Loucy (cell line): ENCODE measurements at regions not wholly inside any gene's neighbourhood (a gene's known extent, or its start where the extent isn't known, plus 50 kb on each side); places are given as distances from the start of the nearest gene placed in this dataset.

ENCODE experiments used
- EZH2phosphoT487 ChIP-seq: fragments of 200-600 bp; IDR thresholded peaks from 2 replicates; pipeline ENCODE4 v1.6.1; 2018; ENCODE audit warnings: antibody characterized with exemption, mild to moderate bottlenecking, moderate library complexity, borderline replicate concordance
- TF ChIP-seq, protein P1 (sequence below): fragments of 200-600 bp; sonication (generic); conservative IDR thresholded peaks from 2 replicates; pipeline ENCODE4 v1.5.1; 2014; ENCODE audit warnings: mild to moderate bottlenecking, antibody characterized with exemption, low read length

DNA sequence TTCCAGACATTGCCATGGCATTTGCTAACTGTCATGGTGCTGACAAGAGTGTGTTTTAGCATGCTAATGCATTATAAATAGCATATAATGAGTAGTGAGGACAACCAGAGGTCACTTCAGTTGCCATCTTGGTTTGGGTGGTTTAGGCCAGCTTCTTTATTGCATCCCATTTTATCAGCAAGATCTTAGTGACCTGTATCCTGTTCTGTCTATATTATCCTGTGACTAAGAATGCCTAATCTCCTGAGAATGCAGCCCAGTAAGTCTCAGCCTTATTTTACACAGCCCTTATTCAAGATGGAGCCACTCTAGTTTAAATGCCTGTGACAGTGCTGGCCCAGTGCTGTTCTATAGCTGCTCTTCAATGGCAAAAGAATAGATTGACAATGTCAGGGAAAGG, 781.0 kb upstream of the ADGRB3 start:
- TF ChIP-seq, protein P1, sequence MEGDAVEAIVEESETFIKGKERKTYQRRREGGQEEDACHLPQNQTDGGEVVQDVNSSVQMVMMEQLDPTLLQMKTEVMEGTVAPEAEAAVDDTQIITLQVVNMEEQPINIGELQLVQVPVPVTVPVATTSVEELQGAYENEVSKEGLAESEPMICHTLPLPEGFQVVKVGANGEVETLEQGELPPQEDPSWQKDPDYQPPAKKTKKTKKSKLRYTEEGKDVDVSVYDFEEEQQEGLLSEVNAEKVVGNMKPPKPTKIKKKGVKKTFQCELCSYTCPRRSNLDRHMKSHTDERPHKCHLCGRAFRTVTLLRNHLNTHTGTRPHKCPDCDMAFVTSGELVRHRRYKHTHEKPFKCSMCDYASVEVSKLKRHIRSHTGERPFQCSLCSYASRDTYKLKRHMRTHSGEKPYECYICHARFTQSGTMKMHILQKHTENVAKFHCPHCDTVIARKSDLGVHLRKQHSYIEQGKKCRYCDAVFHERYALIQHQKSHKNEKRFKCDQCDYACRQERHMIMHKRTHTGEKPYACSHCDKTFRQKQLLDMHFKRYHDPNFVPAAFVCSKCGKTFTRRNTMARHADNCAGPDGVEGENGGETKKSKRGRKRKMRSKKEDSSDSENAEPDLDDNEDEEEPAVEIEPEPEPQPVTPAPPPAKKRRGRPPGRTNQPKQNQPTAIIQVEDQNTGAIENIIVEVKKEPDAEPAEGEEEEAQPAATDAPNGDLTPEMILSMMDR: no peak
- no peak for TF ChIP-seq EZH2phosphoT487
